GM21423 (cell line): ENCODE measurements at regions not wholly inside any gene's neighbourhood (a gene's known extent, or its start where the extent isn't known, plus 50 kb on each side); places are given as distances from the start of the nearest gene placed in this dataset.

ENCODE experiments used
- ATAC-seq: cut with Tn5 transposase; IDR thresholded peaks from one replicate; pipeline ENCODE4 v1.9.1; 2021; ENCODE audit warnings: mild to moderate bottlenecking, moderate library complexity; ENCODE audit not compliant: unreplicated experiment

DNA sequence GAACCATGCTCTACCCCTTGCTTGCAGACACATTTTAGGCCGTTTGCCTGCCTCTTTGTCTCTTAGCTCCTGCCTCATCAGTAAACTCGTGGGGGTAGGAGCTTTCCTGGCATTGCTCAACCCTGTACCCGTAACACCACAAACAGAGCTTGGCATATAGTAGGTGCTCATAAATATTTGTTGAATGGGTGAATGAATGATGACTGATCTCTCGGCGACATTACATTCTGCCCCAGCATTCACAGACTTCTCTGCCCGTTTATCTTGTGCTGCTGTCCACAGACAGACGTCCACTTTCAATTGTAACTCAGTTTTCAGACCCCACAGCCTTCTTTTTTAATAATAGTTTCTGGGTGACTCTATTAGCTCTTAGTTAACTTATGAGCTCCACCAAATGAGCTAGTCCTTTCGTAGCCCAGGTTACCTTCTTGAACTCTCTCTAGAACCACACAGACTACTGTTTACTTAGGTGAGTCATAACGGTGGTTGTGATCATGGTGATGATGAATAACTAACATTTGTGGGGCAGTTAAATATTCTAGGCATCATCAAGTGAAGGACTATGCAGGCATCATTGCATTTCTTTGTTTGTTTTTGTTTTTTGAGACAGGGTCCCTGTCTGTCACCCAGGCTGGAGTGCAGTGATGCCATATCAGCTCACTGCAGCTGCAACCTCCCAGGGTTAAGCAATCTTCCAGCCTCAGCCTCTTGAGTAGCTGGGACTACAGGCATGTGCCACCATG lies 188.4 kb downstream of the ADAMTS15 start:
- ATAC-seq: no peak

DNA sequence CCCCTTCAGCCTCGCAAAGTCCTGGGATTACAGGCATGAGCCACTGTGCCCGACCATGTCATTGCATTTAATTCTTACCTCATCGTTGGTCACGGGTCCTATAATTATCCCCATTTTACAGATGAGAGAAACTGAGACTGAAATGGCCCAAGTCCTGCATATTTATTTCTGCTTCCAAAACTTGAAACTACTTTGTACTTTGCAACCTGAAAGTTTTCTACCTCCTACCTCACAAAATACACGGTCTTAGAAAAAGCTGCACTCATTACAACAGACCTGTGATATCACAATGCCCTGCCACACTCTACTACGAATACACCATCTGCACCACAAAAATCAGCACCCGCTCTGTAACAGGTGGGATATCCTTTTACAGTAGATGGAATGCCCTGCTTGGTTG lies 189.1 kb downstream of the ADAMTS15 start:
- no peak for ATAC-seq

DNA sequence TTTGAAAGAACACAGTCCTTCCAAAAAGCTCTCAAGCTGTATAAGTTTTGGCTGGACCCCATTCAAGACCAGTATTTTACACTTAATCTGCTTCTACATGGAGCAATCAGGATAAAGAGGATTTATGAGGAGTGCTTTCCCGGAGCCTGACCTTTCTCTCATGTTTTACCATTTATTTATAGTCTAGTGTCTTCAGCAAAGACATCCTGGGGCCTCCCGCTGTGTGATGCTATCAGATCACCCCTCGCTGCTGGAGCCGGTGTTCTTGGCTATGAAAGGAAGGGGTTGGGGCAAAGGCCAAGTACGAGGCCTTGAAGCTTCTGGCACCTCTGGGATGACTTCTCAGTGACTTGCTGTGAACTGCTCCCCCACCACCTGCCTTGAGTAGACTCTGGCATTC lies 189.6 kb downstream of the ADAMTS15 start:
- ATAC-seq: no peak

DNA sequence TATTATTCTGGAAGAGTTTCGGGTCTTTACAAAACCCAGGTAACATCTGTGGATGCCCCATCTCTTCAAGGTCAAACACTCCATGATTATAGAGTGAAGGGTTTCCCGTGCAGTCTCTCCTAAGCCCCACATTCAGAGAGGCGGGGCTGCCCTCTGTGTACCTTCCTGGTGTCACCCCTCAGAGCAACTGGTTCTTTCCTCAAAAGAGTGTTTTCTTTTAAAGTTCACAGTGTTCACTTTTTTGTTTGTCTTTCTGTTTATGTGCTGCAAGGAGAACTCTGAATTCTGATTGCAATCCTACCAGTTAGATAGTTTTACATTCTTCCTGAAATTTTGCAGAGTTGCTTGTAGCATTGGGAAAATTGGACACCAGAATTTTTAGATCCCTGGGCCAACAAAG lies 190.2 kb downstream of the ADAMTS15 start:
- ATAC-seq: no peak

DNA sequence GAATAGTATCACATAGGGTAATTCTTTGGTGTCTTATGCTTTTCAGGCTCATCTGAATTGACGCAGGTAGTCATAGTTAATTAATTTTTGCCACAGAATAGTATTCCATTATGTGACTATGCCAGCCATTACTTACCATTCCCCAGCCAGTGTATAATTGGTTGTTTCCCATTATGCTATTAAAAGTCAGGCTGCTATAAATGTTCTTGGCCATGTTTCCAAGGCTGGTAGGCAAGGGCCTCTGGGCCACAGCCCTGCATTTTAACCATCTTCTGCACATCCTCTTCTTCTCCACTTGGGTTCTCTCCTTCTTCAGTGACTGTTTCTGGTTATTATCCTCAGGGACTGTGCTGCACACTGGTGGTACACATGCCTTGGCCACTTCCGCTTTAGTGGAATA lies 190.9 kb downstream of the ADAMTS15 start:
- no peak for ATAC-seq

DNA sequence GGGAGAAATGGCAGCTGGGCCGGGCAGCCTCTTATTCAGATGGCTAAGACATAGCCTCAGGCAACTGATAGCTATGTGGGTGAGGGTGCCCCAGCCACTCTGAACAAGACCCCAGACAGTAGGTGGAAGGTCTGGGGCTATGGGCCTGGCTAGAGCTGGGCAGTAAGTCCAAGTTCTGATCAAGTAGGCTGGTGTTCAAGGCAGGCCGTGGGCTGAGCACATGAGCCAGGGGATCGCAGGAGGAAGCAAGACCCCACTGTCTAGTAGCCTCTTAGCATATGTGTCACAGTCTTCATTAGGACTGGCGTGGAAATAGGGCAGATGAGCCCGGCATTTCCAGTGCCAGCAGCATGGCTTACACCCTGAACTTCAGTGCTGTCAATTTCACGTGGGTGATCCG lies 192.1 kb downstream of the ADAMTS15 start:
- no peak for ATAC-seq

DNA sequence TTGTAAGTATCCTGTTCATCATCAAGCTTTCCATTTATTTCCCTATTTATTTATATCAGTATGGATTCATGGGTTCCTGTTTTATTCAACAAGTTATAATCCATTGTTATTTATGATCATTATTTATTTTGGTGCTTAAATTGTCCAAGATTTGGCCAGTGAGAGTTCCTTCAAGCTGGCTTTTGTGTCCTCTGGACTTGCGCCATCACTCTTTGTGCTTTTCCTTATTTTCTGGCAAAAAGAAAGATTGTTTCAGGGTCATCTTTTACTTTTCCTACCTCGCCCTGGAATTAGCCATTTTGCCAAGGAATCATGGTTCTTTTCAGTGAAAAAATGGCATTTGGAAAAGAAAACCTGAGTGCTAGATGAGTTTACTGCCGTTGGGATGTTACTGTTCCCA lies 193.4 kb downstream of the ADAMTS15 start:
- no peak for ATAC-seq

DNA sequence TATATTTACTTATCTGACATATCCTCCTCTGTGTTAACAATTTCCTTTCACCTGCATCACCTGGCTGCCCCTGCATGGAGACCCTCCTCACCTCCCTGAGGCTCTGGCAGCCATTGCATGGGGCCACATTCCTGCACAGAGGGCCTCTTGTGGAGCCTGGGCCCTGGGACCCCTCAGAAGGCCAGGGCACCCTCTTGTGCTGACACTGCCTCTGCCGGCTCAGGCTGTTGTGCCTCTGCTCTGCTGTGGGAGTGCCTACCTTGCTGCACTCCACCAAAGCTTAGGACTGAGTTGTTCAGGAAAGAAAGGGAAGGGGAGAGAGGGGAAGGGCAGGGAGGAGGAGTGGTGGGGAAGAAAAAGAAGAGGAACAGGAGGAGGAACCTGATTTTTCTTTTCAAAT lies 194.5 kb downstream of the ADAMTS15 start:
- ATAC-seq: no peak

DNA sequence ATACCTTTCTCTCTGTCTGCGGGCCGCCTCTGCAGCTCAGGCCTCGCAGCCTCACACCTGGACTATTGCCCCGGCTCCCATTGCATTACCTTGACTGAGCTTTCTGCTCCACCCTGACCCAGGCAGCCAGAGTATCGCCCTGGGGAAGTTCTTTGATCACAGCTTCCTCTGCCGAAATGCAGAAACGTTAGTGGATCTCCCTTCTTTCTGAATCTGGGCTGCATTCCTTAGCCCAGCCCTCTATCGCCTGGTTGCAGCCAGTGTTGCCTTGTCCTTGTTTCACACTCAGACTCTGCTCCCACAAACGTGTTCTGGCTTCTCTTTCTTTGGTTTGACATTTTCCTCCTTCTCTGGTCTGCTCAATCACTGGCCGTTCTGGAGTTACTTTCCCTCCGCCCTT lies 195.7 kb downstream of the ADAMTS15 start:
- no peak for ATAC-seq

DNA sequence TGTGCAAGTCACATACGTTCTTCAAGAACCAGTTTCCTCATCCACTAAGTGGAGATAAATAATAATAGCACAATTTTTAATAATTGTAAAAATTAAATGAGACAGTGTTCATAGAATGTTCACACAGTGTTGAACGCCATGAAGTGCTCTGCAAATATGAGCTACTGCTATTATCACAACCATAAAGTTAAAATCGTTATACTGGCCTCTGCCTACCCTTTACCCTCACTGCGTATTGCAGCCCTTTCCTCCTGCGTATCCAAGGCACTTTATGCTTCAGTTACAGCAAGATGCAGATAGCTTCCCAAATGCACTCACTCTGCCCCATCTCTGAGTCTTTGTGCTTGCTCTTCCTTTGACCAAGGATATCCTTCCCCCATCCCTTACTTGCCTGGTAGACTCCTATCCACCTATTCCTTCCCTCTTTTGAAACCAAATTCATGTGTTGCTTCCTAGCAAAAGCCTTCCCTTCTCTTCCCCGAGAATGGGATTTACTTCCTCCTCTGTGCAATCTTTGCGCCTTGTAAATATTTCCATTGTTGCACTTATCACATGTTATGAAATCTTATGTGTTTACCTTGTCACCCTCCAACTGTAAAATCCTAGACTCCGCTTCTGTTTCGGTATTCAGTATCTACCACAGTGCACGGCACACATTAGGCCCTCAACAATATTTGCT lies 196.9 kb downstream of the ADAMTS15 start:
- ATAC-seq: no peak

DNA sequence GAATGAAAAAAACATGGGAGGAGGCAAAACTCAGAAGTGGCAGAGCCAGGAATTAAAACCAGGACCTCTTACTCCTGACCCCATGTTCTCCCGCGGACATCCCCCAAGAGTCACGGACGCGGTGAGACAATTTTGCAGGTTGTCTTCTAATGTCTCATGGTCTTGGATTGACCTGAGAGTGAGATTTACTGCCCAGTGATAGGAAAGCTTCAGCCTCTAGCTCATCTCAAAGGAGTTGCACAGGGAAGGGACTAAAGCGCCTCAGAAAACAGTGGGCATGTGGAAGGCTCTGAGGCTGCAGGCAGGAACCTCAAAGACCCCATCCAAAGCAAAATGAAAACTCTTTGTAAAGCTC lies 197.4 kb downstream of the ADAMTS15 start:
- no peak for ATAC-seq

DNA sequence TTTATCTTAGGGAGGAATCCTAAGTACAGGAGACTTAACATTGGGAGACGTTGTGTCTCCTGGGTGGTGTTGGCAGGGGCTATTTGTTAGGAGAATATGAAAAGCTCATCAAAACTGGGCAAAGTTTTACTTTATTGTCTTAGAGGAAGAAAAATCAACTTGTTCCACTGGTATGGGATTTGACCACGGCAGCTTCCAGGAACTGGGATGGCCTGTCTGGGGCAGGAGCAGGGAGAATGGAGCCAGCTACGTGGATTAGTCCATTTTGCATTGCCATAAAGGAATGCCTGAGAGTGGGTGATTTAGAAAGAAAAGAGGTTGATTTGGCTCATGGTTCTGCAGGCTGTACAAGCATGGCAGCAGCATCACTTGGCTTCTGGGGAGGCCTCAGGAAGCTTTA lies 198.4 kb downstream of the ADAMTS15 start:
- no peak for ATAC-seq

DNA sequence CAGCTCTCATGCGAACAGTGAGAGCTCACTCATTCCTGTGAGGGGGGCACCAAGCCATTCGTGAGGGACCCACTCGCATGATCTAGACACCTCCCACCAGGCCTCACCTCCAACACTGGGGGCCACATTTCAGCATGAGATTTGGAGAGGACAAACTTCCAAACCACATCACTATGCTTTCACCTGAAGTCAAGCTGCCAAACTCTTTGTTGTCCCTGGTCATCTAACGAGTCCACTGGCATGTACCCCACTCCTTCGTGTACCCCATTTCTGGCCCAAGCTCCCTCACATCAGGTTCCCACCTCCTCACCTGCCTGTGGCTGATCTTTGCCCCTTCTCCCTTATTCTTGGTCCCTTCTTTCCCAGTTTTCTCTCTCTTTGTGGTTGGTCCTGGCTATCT lies 198.9 kb downstream of the ADAMTS15 start:
- no peak for ATAC-seq

DNA sequence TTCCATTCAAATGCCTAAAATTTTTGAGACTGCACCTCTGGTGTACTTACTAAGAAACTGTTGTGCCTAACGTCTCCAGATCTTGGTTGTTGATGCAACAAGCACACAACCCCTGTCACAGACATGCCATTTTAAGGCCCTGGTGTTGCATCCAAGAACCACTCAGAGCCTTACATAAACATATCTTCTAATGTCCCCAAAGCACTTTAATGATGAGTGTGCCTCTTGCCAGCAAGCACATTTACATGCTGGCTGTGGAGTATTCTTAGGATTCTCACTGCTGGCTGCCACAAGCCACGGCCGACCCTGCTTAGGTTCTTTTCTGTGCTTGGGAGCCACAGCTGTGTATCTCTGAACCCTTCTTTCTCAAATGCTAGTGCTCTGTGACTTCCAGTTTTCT lies 201.4 kb downstream of the ADAMTS15 start:
- no peak for ATAC-seq

DNA sequence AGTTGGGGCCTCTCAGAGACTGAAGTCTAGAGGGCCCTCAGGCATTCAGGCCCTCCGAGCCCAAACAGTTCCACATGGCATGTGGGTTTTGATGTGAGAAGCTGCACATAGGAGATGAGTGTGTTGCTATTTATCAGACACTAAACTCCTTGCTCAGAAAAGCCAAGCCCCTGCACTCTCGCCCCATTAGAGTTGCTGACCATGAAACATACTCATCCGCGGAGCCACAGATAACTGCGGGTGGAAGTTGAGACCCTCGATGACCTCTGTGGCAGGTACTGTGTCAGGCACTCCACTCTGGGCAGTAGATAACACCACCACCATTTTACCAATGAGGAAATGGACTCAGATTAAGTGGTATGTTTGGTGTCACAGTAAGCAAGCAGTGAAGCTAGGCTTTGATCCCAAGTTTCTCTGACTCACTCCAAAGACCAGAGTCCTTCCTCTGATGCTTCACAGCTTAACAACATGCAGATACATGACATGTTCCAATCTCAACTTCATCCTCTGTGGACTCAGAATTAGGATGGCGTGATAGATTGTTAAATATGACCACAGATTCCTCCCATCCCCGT lies 202.1 kb downstream of the ADAMTS15 start:
- no peak for ATAC-seq

DNA sequence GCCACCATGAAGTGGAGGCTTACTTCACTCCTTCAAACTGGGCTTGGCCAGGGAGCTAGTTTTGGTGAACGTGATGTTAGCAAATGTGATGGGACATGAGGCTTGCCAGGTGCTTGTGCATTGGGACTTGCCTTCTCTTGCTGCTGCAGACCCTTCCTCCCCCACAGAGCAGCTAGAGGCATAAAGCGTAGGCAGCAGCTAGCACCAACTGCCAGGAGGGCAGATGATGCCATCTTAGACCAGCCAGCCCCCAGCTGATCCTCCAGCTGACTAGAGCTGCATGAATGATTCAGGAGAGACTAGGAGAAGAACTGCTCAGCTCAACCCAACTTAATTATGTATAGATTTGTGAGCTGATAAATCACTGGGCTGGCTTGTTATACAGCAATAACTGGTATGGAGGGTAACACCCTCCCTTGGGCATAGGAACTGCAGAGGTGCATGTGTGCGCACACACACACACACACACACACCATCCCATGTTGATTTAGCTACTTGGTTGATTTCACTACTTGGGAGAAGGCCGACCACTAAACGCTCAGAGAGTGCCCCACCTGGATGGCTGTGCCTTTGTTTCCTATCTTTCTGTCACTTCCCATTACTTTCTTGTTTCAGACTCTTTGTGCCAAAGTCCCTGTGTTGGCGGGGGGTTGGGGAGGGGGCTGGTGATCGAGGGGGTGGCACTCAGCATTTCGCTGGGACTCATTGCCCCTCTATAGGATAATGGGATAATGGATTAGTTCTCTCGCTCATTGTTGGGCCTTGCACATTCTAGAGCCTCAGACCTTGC lies 202.8 kb downstream of the ADAMTS15 start:
- no peak for ATAC-seq

DNA sequence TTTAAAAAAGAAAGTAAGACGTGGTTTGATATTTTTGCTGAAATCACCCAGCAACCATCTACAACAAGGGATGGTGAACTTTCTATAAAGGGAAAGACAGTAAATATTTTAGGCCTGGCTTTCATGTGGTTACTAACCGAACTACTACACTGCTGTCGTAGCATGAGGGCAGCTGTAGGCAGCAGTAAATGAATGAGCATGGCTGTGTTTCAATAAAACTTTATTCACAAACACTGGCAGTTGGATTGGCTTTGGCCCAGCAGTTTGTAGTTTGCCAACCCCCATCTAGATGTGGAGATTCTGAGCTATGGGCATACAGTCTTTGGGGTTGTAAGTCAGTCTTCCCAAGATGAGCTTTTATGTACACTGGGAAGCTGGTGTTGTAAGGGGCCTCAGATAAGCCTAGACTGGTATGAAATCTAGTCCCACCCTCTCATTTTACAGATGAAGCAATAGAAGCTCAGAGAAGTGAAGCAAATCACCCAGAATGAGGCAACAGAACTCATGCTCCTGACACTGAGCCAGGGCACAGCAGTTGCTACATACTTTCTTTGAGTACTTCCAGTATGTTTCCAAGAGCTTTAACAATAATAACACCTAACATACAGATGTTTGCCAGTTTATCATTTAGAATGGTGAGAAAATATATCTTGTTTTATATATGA lies 204.4 kb downstream of the ADAMTS15 start:
- ATAC-seq: no peak

DNA sequence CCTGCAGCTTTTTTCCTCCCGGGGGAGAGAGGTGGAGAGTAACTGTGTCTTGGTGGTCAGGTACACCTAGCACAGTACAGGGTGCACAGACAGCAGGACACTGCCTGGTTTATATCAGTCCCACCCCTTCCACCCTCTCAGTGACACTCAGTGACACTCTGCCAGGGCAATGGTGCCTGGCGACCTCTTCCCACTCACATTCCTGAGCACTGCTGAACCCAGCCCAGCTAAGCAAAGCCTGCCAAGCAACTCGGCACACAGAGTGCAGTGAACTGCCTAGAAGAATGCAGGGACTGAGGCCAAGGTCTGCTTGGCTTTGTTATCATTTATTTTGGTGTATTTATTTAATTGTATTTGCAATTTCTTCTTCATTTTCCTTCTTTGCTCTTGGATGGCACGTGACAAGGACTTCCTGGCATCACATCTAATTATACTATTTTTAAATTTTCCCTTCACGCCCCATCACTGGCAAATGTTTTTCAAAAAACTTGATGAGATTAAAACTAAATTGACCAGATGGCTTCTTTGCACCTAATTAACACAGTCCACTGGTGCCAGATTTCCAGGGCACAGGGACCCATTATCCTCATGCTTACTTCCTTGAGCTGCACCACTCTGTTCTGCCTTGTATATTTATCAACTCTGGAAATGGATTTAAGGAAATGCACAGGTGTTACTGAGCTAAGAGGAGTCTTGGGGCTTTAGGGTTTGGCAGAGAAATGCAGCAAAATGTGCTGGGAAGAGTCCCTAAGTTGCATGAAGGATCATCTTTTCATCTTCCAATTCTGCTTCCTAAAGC lies 205.6 kb downstream of the ADAMTS15 start:
- ATAC-seq: no peak

DNA sequence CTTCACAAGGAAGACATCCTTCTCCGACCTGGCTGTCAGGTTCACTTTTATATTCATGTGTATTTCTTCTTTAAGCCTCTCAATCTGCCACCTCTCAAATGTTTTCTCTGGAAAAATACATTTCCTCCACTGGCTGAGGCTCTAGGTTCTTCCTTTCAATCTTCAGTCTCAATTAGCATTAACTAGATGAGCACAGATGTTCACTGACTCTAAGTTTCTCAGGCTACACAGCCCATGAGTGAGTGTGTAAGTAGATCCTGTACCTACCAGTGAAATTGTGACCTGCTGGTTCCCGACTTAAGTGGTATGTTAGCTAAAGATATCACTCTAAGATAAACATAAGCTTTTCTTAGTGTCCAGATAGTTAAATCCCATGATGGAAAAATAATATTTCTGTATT lies 206.9 kb downstream of the ADAMTS15 start:
- no peak for ATAC-seq

DNA sequence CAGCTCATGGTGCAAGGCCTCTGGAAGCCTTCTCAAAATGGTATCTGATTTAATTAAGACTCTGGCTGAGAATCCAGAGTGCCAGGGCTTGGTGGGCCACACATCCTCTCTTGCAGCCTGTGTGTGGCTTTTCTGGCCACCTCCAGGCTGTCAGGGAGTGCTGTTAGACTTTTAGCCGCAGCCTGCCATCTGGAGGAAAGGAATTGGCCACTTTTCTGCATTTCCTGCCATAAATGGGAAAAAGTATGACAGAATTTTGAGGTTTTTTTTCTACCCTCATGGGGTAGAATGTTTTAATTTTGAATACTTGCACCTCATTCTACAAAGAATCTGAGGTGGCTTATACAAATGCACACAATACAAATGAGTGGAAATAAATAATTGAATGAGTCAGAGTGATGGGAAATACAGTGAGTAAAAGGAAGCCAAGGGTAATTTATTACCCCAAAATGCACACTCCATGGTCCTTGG lies 218.4 kb downstream of the ADAMTS15 start:
- ATAC-seq: no peak
